ENCODE measurements at regions not wholly inside any gene's neighbourhood (a gene's known extent, or its start where the extent isn't known, plus 50 kb on each side); places are given as distances from the start of the nearest gene placed in this dataset.

- TF ChIP-seq SPI1 (IDR thresholded peaks at IDR 0.05; ENCODE audit: borderline replicate concordance, low read depth) (no peak), GABPA (IDR thresholded peaks at IDR 0.05; ENCODE audit: low read depth) (no peak), REST (IDR thresholded peaks at IDR 0.05; ENCODE audit: insufficient replicate concordance, low read depth) (no peak), CTCF (IDR thresholded peaks at IDR 0.05; ENCODE audit: insufficient read depth, low read length) (no peak), POLR2AphosphoS5 (IDR thresholded peaks at IDR 0.05; ENCODE audit: low read depth) (no peak)
Measured at GRCh38 chr18:28407681-28408080, 230.8 kb upstream of the CDH2 start.

GRCh38 chr18:28406533-28406932, 229.6 kb upstream of the CDH2 start:
- Histone ChIP-seq H3K4me3 (replicated peaks; ENCODE audit: insufficient read depth, low read length) (no peak overlapping the region), H3K27me3 (ENCODE audit: insufficient read depth, poor library complexity, severe bottlenecking) (no peaks in the 10 kb centered on the region), H3K27ac (replicated peaks) (no peak overlapping the region)
- no peak for TF ChIP-seq SPI1 (IDR thresholded peaks at IDR 0.05; ENCODE audit: borderline replicate concordance, low read depth)
- TF ChIP-seq REST (IDR thresholded peaks at IDR 0.05; ENCODE audit: insufficient replicate concordance, low read depth), result no peak
- TF ChIP-seq POLR2AphosphoS5 (IDR thresholded peaks at IDR 0.05; ENCODE audit: low read depth), result no peak
- no peak for TF ChIP-seq CTCF (IDR thresholded peaks at IDR 0.05; ENCODE audit: insufficient read depth, low read length)
- no peak for TF ChIP-seq GABPA (IDR thresholded peaks at IDR 0.05; ENCODE audit: low read depth)
- DNase-seq (ENCODE audit: low read depth in 1 of 2, low spot score in 1 of 2), result no peak

More at GRCh38 chr18:28407681-28408080, 230.8 kb upstream of the CDH2 start:
- Histone ChIP-seq H3K27me3 (ENCODE audit: insufficient read depth, poor library complexity, severe bottlenecking) (no peaks in the 10 kb centered on the region), H3K4me3 (replicated peaks; ENCODE audit: insufficient read depth, low read length) (no peak overlapping the region), H3K27ac (replicated peaks) (no peak overlapping the region)
- no peak for DNase-seq (ENCODE audit: low read depth in 1 of 2, low spot score in 1 of 2)

DNA sequence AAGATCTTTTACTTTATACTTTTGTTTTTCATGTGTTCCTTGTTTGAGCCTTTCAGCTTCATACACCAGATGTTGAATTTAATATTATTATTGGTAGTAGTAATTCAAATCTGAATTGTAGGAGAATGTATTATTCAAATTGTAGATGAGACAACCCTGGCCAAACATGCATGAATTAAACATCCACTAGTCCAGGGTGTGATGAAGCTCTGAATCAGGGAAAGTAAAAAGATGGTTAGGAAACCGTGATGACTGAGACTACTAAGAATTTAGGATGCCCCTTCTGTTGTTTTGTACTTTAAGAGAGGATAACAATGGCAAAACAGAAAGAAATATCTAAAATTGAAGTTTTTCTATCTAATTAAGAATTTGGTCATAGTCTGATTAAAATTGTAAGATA, 227.8 kb upstream of the CDH2 start:
- Histone ChIP-seq H3K27me3 (ENCODE audit: insufficient read depth, poor library complexity, severe bottlenecking) (no peaks in the 10 kb centered on the region), H3K27ac (replicated peaks) (no peak overlapping the region), H3K4me3 (replicated peaks; ENCODE audit: insufficient read depth, low read length) (no peak overlapping the region)
- TF ChIP-seq SPI1 (IDR thresholded peaks at IDR 0.05; ENCODE audit: borderline replicate concordance, low read depth) (no peak), GABPA (IDR thresholded peaks at IDR 0.05; ENCODE audit: low read depth) (no peak)
- no peak for DNase-seq (ENCODE audit: low read depth in 1 of 2, low spot score in 1 of 2)

DNA sequence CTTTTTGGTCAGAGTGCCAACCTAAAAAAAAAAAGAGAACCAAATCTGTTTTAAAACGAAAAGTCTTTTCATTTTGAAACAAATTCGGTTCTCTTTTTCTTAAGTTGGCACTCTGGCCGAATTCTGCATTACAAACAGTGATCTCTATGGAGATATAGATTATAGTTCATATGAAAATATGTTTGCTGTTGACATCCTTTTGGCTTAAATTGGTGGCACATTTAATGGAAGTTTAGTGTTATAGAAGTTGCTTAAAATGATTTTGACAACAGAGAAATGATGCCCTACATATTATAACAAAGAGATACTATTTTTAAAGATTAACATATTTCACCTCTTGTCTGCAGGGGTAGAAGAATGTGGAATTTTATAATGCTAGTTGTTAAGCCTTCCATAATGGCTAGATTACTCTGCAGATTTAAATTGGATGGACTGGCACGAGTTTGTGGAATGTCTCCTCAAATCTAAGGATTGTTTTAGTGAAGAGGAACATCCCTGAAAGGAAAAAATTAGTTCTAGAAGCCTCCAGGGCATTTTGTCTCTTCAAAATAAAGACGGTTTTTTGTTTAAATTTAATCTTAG, 222.9 kb upstream of the CDH2 start:
- Histone ChIP-seq H3K27me3 (ENCODE audit: insufficient read depth, poor library complexity, severe bottlenecking) (no peaks in the 10 kb centered on the region), H3K27ac (replicated peaks) (no peak overlapping the region), H3K4me3 (replicated peaks; ENCODE audit: insufficient read depth, low read length) (no peak overlapping the region)
- no peak for DNase-seq (ENCODE audit: low read depth in 1 of 2, low spot score in 1 of 2)
- TF ChIP-seq GABPA (IDR thresholded peaks at IDR 0.05; ENCODE audit: low read depth), result no peak
- no peak for TF ChIP-seq SPI1 (IDR thresholded peaks at IDR 0.05; ENCODE audit: borderline replicate concordance, low read depth)
- TF ChIP-seq POLR2AphosphoS5 (IDR thresholded peaks at IDR 0.05; ENCODE audit: low read depth), result no peak
- no peak for TF ChIP-seq REST (IDR thresholded peaks at IDR 0.05; ENCODE audit: insufficient replicate concordance, low read depth)
- TF ChIP-seq CTCF (IDR thresholded peaks at IDR 0.05; ENCODE audit: insufficient read depth, low read length), result no peak
